ENCODE measurements at regions not wholly inside any gene's neighbourhood (a gene's known extent, or its start where the extent isn't known, plus 50 kb on each side); places are given as distances from the start of the nearest gene placed in this dataset.

DNA sequence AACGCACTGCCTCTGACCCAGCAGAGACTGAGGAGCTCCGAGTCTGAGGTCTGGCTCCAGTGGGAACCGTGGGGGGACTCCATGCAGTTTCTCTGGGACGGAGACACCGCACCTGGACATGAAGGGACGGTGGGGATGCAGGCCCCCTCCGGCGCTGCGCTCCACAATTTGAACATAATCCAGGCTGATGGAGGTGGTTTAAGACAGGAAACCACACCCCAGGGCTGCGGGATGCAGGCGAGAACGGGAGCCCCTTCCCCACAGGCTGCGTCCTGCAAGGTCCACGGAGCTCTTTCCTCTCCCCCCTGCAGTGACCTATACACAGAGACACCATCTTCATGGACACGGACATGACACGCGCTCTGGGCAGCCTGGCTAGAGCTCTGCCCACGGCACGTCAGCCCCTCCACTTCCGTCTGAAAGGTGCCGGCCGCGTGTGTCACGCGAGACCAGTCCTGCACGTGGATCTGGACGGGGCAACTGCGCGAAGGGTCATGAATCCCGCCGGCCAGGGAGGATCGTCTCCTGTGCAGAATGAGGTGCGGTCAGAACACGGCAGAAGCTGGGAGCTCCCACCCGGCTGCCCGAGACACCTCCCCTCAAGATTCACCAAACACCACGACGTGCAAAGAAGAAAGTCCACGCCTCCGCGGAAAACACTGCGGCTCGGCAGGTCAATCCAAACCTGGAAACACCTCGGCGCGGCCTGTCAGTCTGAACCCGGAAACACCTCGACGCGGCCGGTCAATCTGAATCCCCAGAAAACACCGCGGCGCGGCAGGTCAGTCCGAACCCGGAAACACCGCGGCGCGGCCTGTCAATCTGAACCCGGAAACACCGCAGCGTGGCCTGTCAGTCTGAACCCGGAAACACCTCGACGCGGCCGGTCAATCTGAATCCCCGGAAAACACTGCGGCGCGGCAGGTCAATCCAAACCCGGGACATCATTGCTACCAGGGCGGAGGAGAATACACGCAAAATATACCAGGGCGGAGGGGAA lies 212.4 kb downstream of the BRD1 start:
- TF ChIP-seq, protein P1, sequence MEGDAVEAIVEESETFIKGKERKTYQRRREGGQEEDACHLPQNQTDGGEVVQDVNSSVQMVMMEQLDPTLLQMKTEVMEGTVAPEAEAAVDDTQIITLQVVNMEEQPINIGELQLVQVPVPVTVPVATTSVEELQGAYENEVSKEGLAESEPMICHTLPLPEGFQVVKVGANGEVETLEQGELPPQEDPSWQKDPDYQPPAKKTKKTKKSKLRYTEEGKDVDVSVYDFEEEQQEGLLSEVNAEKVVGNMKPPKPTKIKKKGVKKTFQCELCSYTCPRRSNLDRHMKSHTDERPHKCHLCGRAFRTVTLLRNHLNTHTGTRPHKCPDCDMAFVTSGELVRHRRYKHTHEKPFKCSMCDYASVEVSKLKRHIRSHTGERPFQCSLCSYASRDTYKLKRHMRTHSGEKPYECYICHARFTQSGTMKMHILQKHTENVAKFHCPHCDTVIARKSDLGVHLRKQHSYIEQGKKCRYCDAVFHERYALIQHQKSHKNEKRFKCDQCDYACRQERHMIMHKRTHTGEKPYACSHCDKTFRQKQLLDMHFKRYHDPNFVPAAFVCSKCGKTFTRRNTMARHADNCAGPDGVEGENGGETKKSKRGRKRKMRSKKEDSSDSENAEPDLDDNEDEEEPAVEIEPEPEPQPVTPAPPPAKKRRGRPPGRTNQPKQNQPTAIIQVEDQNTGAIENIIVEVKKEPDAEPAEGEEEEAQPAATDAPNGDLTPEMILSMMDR (IDR thresholded peaks at IDR 0.05; ENCODE audit: borderline replicate concordance, insufficient read depth, low read depth, low read length) = no peak
- no peak overlapping the region for H3K4me3 ChIP-seq (ENCODE audit: low read depth, low read length)

DNA sequence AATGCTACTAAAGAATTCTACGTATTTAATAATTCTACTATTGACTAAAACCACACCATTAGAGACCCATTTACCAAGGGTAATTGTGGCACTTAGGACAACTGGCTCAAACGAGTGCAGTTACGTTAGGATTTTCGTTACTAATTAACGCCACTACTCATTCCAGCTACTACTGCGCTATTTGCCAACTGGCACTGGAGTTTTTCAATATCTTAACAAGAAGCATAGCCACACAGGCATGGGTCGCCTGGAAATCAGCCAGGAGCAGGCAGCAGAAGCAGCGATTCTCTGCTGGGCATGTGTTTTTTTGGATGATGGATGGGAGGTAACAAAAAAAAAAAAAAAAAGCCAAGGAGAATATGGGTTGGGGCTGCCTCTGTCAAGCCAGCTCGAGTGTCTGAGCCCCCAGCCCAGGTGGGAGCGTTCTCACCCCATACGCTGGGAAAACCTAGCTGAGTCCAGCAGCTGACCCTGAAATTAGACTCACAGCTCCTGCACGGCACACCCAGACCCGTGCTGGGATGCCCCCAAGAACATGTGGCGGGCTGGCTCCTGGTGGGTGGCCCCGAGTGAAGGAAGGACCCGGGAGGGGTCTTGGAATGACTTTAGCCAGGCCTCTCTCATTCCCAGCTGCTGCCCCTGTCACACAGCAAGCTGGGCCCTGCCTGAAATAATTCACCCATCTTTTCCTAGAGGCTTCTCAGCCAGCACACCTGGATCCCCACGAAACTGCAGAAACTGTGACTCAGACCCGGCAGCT lies 214.0 kb downstream of the BRD1 start:
- TF ChIP-seq, protein P1 (IDR thresholded peaks at IDR 0.05; ENCODE audit: borderline replicate concordance, insufficient read depth, low read depth, low read length) = no peak
- H3K4me3 ChIP-seq (ENCODE audit: low read depth, low read length) = no peak overlapping the region

DNA sequence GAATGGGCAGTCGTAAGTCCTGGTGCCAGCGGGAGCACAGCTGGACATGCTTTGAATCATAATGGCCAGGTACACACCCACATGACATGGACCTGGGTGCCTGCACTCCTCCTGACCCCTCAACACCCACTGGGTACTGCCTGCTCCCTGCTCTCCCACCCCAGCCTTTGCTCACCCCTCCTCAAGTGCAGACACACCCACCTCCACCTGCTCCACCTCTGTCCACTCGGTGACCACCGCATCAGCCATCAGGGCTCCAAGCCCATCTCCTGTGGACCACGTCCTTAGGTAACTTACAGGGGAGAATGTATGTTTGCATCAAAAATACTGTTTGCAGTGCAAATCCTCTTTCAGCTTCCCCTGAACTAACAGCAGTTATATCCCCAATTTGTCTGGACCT lies 214.6 kb downstream of the BRD1 start:
- TF ChIP-seq, protein P1 (IDR thresholded peaks at IDR 0.05; ENCODE audit: borderline replicate concordance, insufficient read depth, low read depth, low read length) = no peak
- no peak overlapping the region for H3K4me3 ChIP-seq (ENCODE audit: low read depth, low read length)

DNA sequence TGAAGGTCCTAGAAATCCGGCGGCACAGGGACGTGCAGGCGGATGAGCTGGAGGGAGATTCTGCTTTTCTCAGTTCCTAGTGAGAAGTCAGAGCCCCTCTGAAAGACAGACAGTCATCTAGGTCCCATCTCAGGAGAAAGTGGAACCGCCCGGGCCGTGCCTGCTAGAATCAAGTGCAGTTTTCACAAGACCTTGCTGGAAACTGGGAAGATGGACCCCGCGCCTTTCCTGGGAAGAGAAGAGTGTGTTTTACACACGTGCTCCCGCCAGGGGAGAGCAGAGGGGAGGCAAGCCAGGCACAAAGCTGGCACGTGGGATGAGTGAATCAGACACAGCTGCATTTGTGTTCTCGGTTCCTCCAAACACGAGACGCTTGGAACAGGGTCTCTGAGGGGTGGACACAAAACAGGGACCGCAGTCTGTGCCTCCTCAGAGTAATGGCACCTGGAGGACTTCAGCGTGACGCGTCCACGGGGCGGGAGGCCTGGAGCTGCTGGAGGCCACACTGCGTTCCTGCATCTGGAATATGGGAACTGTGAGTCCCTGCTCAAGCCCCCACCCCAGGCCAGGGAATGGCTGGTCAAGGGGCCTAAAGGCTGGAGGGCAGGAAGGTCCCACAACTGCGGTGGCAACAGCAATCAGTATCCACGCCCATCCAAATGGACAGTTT lies 218.3 kb downstream of the BRD1 start:
- TF ChIP-seq, protein P1 (IDR thresholded peaks at IDR 0.05; ENCODE audit: borderline replicate concordance, insufficient read depth, low read depth, low read length) = no peak
- H3K4me3 ChIP-seq (ENCODE audit: low read depth, low read length) = no peak overlapping the region

DNA sequence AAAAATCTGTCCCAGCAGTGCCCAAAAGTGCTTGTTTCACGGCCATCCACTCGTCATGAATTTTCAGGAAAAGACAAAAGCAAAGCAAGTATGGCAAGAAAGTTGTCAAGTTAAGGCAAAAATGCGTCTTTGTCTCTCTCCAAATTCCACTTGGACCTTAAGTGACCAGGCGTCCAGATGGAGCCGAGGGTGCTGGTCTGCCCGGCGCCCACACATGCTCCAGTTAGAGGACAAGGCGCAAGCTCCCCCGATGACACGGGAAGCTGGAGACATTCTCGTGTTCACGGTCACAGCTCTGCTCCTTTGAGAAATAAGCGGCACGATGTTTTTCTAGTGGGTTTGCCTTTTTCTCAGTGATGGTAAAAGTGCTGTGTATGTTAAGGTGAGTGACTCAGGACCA lies 219.0 kb downstream of the BRD1 start:
- no peak overlapping the region for H3K4me3 ChIP-seq (ENCODE audit: low read depth, low read length)
- TF ChIP-seq, protein P1 (IDR thresholded peaks at IDR 0.05; ENCODE audit: borderline replicate concordance, insufficient read depth, low read depth, low read length) = no peak

DNA sequence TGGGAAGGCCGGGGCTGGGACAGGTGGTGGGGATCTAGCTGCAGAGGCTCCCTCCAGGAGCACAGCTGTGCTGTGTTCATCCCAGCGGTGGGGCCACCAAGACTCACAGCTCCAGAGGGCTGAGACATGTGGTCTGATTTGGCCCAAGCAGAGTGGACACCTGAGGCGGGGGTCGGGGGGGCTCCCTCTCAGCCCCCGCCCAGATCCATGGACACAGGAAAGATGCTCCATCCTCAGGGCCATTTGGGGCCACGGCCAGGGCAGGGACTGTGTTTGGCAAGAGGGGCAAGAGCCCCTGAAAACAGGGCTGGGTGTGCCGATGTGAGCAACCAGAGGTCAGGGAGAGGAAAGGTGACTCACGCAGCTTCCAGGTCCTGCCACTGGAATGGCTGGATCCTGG lies 219.4 kb downstream of the BRD1 start:
- no peak overlapping the region for H3K4me3 ChIP-seq (ENCODE audit: low read depth, low read length)

More for the DNA sequence above, 219.4 kb downstream of the BRD1 start:
- TF ChIP-seq, protein P1 (IDR thresholded peaks at IDR 0.05; ENCODE audit: borderline replicate concordance, insufficient read depth, low read depth, low read length) = no peak
